H9 (cell line): ENCODE measurements at regions not wholly inside any gene's neighbourhood (a gene's known extent, or its start where the extent isn't known, plus 50 kb on each side); places are given as distances from the start of the nearest gene placed in this dataset.

Experiments used
- DNase-seq: peaks from one replicate; pipeline ENCODE4 v3.0.0-alpha.2; 2017
- H2AFZ ChIP-seq: one replicate; pipeline ENCODE4 v1.6.1; 2013; ENCODE audit warnings: mild to moderate bottlenecking, low read length, control low read depth, moderate library complexity
- H2AK5ac ChIP-seq: 2 replicates; pipeline ENCODE4 v1.6.1; 2013; ENCODE audit warnings: low read length, control low read depth, mixed read lengths; ENCODE audit not compliant: insufficient read length
- H2BK120ac ChIP-seq: one replicate; pipeline ENCODE4 v1.6.1; 2013; ENCODE audit warnings: low read depth, mild to moderate bottlenecking, low read length, control low read depth, inconsistent platforms; ENCODE audit not compliant: poor library complexity, severe bottlenecking
- H2BK12ac ChIP-seq: 2 replicates; pipeline ENCODE4 v1.6.1; 2013; ENCODE audit warnings: low read length, control low read depth, mixed read lengths, low read depth; ENCODE audit not compliant: insufficient read length
- H2BK15ac ChIP-seq: 2 replicates; pipeline ENCODE4 v1.6.1; 2013; ENCODE audit warnings: low read depth, low read length, control low read depth
- H2BK20ac ChIP-seq: one replicate; pipeline ENCODE4 v1.6.1; 2013; ENCODE audit warnings: low read depth, mild to moderate bottlenecking, low read length, control low read depth, inconsistent platforms; ENCODE audit not compliant: poor library complexity, severe bottlenecking
- H2BK5ac ChIP-seq: 2 replicates; pipeline ENCODE4 v1.6.1; 2013; ENCODE audit warnings: low read length, control low read depth, mixed read lengths; ENCODE audit not compliant: insufficient read length
- H3K14ac ChIP-seq: 2 replicates; pipeline ENCODE4 v1.6.1; 2013; ENCODE audit warnings: low read length, control low read depth; ENCODE audit not compliant: insufficient read depth
- H3K18ac ChIP-seq: 2 replicates; pipeline ENCODE4 v1.6.1; 2013; ENCODE audit warnings: low read depth, mild to moderate bottlenecking, mixed read lengths, low read length, control low read depth; ENCODE audit not compliant: insufficient read length
- H3K23ac ChIP-seq: 2 replicates; pipeline ENCODE4 v1.6.1; 2013; ENCODE audit warnings: low read length, control low read depth, mixed read lengths, low read depth; ENCODE audit not compliant: insufficient read length
- H3K23me2 ChIP-seq: 2 replicates; pipeline ENCODE4 v1.6.1; 2013; ENCODE audit warnings: low read depth, mild to moderate bottlenecking, mixed read lengths, low read length, control low read depth; ENCODE audit not compliant: insufficient read length, poor library complexity, severe bottlenecking
- H3K27ac ChIP-seq: 2 replicates; pipeline ENCODE4 v1.5.1; 2013; ENCODE audit warnings: low read length, control low read depth, mixed read lengths, low read depth; ENCODE audit not compliant: insufficient read length
- H3K27me3 ChIP-seq: 2 replicates; pipeline ENCODE4 v1.6.1; 2013; ENCODE audit warnings: low read length, control low read depth, inconsistent platforms; ENCODE audit not compliant: insufficient read depth
- H3K4ac ChIP-seq: 2 replicates; pipeline ENCODE4 v1.6.1; 2013; ENCODE audit warnings: low read depth, mild to moderate bottlenecking, control low read depth, inconsistent platforms, low read length, moderate library complexity
- H3K4me1 ChIP-seq: 2 replicates; pipeline ENCODE4 v1.6.1; 2013; ENCODE audit warnings: low read length, control low read depth, inconsistent platforms; ENCODE audit not compliant: insufficient read depth
- H3K4me2 ChIP-seq: 2 replicates; pipeline ENCODE4 v1.6.1; 2013; ENCODE audit warnings: low read length, control low read depth, mixed read lengths; ENCODE audit not compliant: insufficient read length, insufficient read depth
- H3K56ac ChIP-seq: 2 replicates; pipeline ENCODE4 v1.6.1; 2013; ENCODE audit warnings: low read depth, mild to moderate bottlenecking, mixed read lengths, low read length, control low read depth; ENCODE audit not compliant: insufficient read length
- H3K79me1 ChIP-seq: 2 replicates; pipeline ENCODE4 v1.6.1; 2013; ENCODE audit warnings: low read depth, mild to moderate bottlenecking, moderate library complexity, low read length, control low read depth, inconsistent platforms; ENCODE audit not compliant: insufficient read depth, poor library complexity, severe bottlenecking
- H3K79me2 ChIP-seq: 2 replicates; pipeline ENCODE4 v1.6.1; 2013; ENCODE audit warnings: low read length, control low read depth, inconsistent platforms; ENCODE audit not compliant: insufficient read depth
- H3K9ac ChIP-seq: 2 replicates; pipeline ENCODE4 v1.6.1; 2013; ENCODE audit warnings: low read length, control low read depth, mixed read lengths; ENCODE audit not compliant: insufficient read length; ENCODE audit errors: extremely low read depth
- H3K9me3 ChIP-seq: one replicate; pipeline ENCODE4 v1.6.1; 2013; ENCODE audit warnings: low read depth, low read length, inconsistent platforms; ENCODE audit not compliant: control insufficient read depth
- H3T11ph ChIP-seq: one replicate; pipeline ENCODE4 v1.6.1; 2013; ENCODE audit warnings: mild to moderate bottlenecking, low read length, control low read depth, inconsistent platforms
- H4K20me1 ChIP-seq: one replicate; pipeline ENCODE4 v1.6.1; 2013; ENCODE audit not compliant: control insufficient read depth, insufficient read length, insufficient read depth
- H4K5ac ChIP-seq: 2 replicates; pipeline ENCODE4 v1.6.1; 2013; ENCODE audit warnings: low read depth, mild to moderate bottlenecking, mixed read lengths, low read length, control low read depth; ENCODE audit not compliant: insufficient read length
- H4K8ac ChIP-seq: replicated peaks from 2 replicates; pipeline ENCODE4 v1.6.1; 2013; ENCODE audit warnings: low read length, control low read depth, mixed read lengths, low read depth; ENCODE audit not compliant: insufficient read length
- H4K91ac ChIP-seq: 2 replicates; pipeline ENCODE4 v1.6.1; 2013; ENCODE audit warnings: low read depth, mild to moderate bottlenecking, moderate library complexity, mixed read lengths, low read length, control low read depth; ENCODE audit not compliant: insufficient read length
- H3K27ac Mint-ChIP-seq, 3 experiments: 2 replicates in 2 of 3; 3 replicates in 1 of 3; pipeline ENCODE4 v1.8.0; 2020 to 2021; ENCODE audit warnings: mixed read lengths in 3 of 3, mild to moderate bottlenecking in 1 of 3, moderate library complexity in 1 of 3
- H3K27me3 Mint-ChIP-seq: 2 replicates; pipeline ENCODE4 v1.8.0; 2021; ENCODE audit warnings: low read depth, mild to moderate bottlenecking, moderate library complexity, mixed read lengths
- H3K36me3 Mint-ChIP-seq, 3 experiments: 2 replicates in 2 of 3; 3 replicates in 1 of 3; pipeline ENCODE4 v1.8.0; 2020 to 2021; ENCODE audit warnings: low read depth in 3 of 3, mixed read lengths in 3 of 3; ENCODE audit not compliant: insufficient read depth in 1 of 3
- H3K4me1 Mint-ChIP-seq, 2 experiments: 2 replicates each; pipeline ENCODE4 v1.8.0; 2020; ENCODE audit warnings: mixed read lengths in 2 of 2
- H3K4me3 Mint-ChIP-seq, 2 experiments: 2 replicates in 1 of 2; 3 replicates in 1 of 2; pipeline ENCODE4 v1.8.0; 2020 to 2021; ENCODE audit warnings: mild to moderate bottlenecking in 2 of 2, mixed read lengths in 2 of 2, moderate library complexity in 1 of 2
- H3K9me3 Mint-ChIP-seq, 2 experiments: 2 replicates in 1 of 2; 3 replicates in 1 of 2; pipeline ENCODE4 v1.8.0; 2020; ENCODE audit warnings: mild to moderate bottlenecking in 2 of 2, mixed read lengths in 2 of 2, moderate library complexity in 1 of 2
- CTCF ChIP-seq: fragments of 200-600 bp; sonication (generic); conservative IDR thresholded peaks from 3 replicates; pipeline ENCODE4 v1.8.0; 2021; ENCODE audit warnings: antibody characterized with exemption, mild to moderate bottlenecking
- WGBS: extraction: QIAGEN DNeasy Blood & Tissue Kit; methylation state at CpG from one replicate; pipeline ENCODE4 v1.1.7; 2013; ENCODE audit warnings: missing lambda C conversion rate, low lambda C conversion rate, mixed read lengths; ENCODE audit not compliant: insufficient read length; ENCODE audit errors: extremely low coverage; 5-methylcytosine and 5-hydroxymethylcytosine counted together

- no peaks in the 10 kb centered on the region for H3K9me3 Mint-ChIP-seq
- no CpG with 5 or more reads among the region's 3 CpGs for WGBS
- no peak overlapping the region for H3K4me3 Mint-ChIP-seq
- H3K79me2 ChIP-seq, result no peaks in the 10 kb centered on the region
- DNase-seq, result no peak
- H4K91ac ChIP-seq, result no peak overlapping the region
- no peak overlapping the region for H3T11ph ChIP-seq
- H3K4ac ChIP-seq, result no peak overlapping the region
- no peak overlapping the region for H3K23ac ChIP-seq
- TF ChIP-seq CTCF, result no peak
- no peaks in the 10 kb centered on the region for H3K9me3 ChIP-seq
- no peak overlapping the region for H3K14ac ChIP-seq
- H2AFZ ChIP-seq, result no peak overlapping the region
- H3K36me3 Mint-ChIP-seq, result no peaks in the 10 kb centered on the region
- H3K27me3 Mint-ChIP-seq, result peaks cover 16% of the 10 kb centered on the region
- no peak overlapping the region for H2AK5ac ChIP-seq
- no peak overlapping the region for H2BK5ac ChIP-seq
- no peak overlapping the region for H3K9ac ChIP-seq
- no peak overlapping the region for H3K18ac ChIP-seq
- no peak overlapping the region for H2BK120ac ChIP-seq
- no peak overlapping the region for H4K5ac ChIP-seq
- H2BK15ac ChIP-seq, result no peak overlapping the region
- no peaks in the 10 kb centered on the region for H3K79me1 ChIP-seq
- no peaks in the 10 kb centered on the region for H4K20me1 ChIP-seq
- H3K4me2 ChIP-seq, result no peak overlapping the region
- no peaks in the 10 kb centered on the region for H3K23me2 ChIP-seq
- H3K4me1 ChIP-seq, result no peaks in the 10 kb centered on the region
- H3K4me1 Mint-ChIP-seq, result no peaks in the 10 kb centered on the region
- no peak overlapping the region for H3K27ac Mint-ChIP-seq
- no peak overlapping the region for H4K8ac ChIP-seq
- H2BK12ac ChIP-seq, result no peak overlapping the region
- H2BK20ac ChIP-seq, result no peak overlapping the region
- H3K27ac ChIP-seq, result no peak overlapping the region
- H3K56ac ChIP-seq, result no peak overlapping the region
- peaks cover 2% of the 10 kb centered on the region; the same call in 1 of the 2 replicates for H3K27me3 ChIP-seq
Measured at GRCh38 chr1:98197356-98197755, 276.5 kb upstream of the DPYD start.
